Iris pigment epithelial cell (primary cell): ENCODE measurements at regions not wholly inside any gene's neighbourhood (a gene's known extent, or its start where the extent isn't known, plus 50 kb on each side); places are given as distances from the start of the nearest gene placed in this dataset.

ENCODE experiments used
- DNase-seq: peaks from one replicate; pipeline ENCODE4 v3.0.0-alpha.2; 2011; ENCODE audit warnings: low read depth

- no peak for DNase-seq
These were observed 270.2 kb upstream of the RPL38 start for GRCh38 chr17:73933164-73933766.

DNA sequence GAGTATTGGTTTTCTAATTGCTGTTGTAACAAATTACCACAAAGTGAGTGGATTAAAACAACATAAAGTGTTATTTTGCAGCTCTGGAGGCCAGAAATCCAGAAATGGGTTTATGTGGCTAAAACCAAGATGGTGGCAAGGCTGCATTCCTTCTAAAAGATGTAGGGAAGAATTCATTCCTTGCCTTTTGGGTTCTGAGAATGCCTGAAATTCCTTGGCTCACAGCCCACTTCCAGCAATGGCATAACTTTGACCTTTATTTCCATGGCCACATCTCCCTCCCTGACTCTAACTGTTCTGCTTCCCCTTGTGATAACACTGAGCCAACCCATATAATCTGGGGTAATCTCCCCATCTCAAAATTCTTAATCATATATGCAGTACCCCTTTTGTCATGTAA is 269.6 kb upstream of the RPL38 start:
- no peak for DNase-seq

GRCh38 chr17:73934696-73935095 is 268.8 kb upstream of the RPL38 start:
- DNase-seq: no peak

GRCh38 chr17:73936908-73937627 is 266.4 kb upstream of the RPL38 start:
- no peak for DNase-seq

- no peak for DNase-seq
These were observed 264.8 kb upstream of the RPL38 start for GRCh38 chr17:73938706-73939105.

DNA sequence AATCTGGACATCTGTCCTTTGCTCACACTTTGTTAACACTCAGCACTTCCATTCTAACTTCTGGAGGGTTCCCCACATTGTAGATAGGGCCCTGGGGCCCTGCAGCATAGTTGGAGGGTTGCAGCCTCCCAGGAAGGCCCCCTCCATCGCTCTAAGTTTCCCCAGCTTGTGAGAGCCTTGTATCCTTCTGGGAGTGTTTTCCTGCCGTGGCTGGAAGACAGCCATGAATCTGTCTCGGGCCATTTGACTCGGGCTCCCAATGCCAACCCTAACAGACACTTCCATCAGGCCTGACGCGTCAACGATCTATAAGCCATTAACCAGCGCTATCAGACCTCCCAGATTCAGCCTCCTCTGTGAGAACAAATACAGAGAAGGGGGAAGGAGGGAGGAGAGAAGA is 263.7 kb upstream of the RPL38 start:
- no peak for DNase-seq

DNA sequence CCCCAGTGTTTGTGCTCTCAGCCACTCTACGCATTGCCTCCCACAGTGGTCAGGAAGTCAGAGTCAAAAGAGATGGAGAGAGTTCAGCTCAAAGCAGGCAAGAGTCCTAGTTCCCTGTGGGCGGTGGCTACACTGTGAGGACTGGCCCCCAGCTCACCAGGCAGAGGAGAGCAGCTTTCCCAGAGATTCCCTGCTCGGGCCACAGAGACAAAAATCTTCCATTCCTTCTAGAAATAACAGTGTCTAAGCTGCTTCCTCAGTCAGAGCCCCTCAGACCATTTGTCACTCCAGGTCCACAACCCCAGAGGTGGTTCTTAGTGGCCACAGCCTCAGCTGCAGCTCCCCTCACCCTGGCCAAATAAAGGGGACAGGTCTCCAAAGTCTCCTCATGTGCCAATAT is 263.0 kb upstream of the RPL38 start:
- DNase-seq: no peak

DNA sequence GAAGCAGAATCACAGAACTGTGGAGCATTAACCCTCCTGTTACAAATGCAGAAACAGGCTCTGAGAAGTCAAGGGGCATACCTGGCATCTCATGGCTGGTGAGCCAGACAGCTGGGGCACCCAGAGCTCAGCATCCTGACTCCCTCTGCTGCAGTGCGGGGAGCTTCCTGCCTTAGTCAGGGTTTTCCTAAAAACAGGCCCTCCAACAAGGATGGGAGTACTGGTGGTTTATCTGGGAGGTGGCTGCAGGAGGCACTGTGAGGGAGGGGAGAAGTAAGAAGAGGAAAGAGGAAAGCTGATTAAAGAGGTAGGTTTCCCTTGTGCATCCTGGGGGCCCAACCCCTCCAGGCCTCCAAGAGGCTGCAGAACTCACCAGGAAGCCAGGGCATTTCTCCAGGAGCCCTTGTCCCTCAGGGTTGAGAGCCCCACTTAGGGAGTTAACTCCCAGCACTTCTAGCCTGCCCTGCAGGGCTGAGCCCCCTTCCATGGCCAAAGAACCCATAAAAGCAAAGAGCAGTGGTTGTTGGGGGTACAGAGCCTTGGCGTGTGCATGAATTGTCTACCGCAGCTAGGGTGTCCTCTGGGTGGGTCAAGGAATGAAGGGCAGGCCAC is 261.5 kb upstream of the RPL38 start:
- DNase-seq: no peak

GRCh38 chr17:73942703-73943415 is 260.6 kb upstream of the RPL38 start:
- no peak for DNase-seq

DNA sequence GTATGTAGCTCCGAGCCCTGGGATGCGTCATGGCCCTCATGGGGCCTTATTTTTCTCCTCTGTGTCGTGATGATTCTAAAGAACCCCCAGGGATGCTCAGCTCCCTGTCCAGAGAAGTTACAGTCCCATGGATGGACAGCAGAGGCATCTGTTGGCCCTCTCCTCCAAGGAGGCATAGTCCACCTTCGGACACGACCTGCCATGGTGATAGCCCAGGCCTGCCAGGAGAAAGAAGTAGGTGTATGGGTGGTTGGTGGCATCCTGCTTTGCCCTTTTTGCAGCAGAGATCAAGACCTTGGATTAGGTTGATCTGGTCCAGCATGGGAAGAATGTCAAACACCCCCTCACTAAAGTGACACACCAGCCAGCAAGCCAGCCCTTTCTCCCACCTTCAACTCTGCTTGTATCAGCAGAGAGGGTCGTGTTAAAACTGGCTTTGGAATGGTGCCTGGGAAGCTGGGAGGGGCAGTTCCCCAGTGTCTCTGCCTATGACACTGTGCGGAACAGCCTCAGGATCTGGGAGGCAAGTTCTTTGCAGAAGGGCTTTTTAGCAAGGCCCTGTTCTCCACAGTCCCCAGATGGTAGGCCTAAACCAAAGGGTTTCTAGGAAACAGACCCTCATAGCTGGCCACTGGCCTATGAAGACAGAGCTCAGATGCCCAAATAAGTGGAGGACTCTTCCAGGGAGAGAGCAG is 259.9 kb upstream of the RPL38 start:
- no peak for DNase-seq

DNA sequence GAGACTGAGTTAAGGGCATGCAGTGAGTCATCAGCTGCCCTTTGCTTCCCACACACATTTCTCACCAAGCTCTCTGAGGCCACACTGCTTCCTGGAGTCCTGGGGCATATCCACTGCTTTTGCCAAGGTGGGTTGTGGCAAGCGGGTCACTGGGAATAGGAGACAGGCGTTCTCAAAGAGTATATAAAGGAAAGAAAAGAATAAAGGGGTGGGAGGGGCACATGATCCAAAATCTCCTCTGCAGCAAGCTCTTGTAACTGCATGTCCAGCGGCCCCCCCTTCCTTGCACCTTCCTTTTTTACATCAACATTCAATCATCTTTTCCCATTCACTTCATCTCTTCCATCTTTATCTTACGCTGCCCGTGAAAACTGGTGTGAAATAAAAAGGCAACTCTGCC is 259.1 kb upstream of the RPL38 start:
- DNase-seq: no peak

DNA sequence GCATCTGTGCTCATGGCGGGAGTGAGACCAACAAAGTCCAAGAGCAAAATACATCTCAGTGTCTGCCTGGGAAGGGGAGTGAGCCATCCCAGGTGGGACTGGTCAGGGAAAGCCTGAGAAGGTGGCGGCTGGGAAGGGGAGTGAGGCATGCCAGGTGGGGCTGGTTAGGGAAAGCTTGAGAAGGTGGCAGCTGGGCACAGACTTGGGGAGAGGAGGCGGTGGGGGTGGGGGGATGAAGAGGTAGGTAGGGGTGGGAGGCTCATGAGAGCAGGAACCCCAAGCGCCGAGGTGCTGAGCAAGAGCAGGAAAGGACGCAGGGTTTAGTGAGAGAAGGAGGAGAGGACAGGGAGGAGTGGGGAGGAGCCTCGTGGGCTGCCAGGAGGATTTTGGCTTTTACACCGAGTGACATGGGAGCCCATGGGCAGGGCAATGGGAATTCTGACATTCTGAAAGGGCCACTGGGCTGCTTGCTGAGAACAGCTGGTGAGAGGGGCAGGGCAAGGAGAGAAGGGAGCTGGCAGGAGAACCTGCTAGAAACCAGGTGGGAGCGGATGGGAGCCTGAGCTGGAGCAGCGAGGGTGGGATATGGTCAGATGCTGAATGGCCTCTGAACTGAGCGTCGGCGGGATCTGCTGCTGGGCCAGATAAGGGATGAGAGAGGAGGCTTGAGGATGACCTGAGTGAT is 256.1 kb upstream of the RPL38 start:
- no peak for DNase-seq

- DNase-seq: no peak
These were observed 255.5 kb upstream of the RPL38 start for GRCh38 chr17:73947966-73948355.

- no peak for DNase-seq
These were observed 253.4 kb upstream of the RPL38 start for GRCh38 chr17:73949903-73950592.

DNA sequence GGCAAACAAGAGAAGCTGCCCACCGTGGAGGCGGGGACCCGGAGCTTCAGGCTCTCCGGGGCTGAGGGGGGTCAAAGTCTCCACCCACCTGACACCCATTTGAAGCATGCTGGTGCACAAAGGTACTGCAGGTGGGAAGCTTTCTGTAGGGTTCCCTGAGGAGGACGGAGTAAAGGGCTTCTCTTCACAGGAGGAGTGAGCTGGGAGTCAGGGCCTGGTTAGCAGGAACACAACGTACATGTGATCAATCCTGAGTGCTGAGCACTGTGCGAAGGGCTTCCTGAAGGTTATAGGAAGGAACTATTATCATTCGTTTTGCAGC is 252.9 kb upstream of the RPL38 start:
- no peak for DNase-seq

GRCh38 chr17:73952082-73952479 is 251.4 kb upstream of the RPL38 start:
- no peak for DNase-seq

DNA sequence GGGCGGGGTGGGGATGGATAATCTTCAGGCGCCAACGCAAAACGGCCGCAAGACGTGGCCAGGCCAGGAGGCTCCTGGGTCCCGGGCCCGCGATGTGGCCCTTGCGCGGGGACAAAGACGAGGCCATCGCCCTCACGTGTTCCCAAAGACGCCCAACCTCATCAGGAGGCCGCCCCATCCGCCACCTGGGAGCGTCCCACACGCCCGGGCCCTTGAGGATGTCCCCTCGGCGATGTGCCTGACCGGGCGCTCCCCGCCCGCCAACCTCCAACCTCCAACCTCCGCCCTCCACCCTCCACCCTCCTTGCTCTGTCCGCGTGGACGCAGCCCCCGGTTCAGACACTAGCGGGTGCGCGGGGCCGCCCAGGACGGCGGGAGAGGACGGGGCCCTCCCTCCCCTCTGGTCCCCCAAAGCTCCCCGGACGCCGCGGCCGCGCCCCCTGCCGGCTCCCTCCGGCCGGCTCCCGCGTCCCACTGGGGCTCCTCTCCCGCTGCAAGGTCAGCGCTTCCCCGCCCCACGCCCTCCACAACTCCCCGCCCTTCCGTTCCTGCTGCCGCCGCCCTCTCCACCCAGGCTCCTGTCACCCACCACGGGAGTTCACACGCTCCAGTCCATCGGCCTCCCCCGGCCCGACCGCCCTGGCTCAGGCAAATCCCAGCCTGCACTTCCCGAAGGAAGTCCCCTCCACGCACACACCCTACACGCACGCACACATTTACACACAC is 250.8 kb upstream of the RPL38 start:
- no peak for DNase-seq

GRCh38 chr17:73953206-73954033 is 250.1 kb upstream of the RPL38 start:
- no peak for DNase-seq

- DNase-seq: no peak
These were observed 248.5 kb upstream of the RPL38 start for GRCh38 chr17:73954951-73955350.

DNA sequence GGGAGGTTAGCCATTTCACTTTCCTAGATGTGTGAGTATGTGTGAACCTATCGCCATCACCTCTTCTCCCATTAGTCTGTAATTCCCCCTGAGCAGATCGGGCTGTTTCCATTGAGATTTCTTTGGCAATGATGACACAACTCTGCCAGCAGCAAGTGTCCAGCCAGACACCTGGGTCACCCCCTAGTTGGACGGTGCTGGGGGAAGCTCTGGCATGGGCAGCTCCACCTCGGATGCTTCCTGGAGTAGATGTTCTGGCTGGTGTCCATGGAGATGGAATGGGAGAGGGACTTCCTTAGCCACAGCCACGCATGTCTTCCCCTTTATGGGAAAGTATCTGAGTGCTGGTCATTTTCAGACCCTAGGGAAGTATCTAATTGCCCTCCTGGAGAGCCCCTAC is 247.9 kb upstream of the RPL38 start:
- DNase-seq: no peak
